ENCODE measurements at regions not wholly inside any gene's neighbourhood (a gene's known extent, or its start where the extent isn't known, plus 50 kb on each side); places are given as distances from the start of the nearest gene placed in this dataset.

DNA sequence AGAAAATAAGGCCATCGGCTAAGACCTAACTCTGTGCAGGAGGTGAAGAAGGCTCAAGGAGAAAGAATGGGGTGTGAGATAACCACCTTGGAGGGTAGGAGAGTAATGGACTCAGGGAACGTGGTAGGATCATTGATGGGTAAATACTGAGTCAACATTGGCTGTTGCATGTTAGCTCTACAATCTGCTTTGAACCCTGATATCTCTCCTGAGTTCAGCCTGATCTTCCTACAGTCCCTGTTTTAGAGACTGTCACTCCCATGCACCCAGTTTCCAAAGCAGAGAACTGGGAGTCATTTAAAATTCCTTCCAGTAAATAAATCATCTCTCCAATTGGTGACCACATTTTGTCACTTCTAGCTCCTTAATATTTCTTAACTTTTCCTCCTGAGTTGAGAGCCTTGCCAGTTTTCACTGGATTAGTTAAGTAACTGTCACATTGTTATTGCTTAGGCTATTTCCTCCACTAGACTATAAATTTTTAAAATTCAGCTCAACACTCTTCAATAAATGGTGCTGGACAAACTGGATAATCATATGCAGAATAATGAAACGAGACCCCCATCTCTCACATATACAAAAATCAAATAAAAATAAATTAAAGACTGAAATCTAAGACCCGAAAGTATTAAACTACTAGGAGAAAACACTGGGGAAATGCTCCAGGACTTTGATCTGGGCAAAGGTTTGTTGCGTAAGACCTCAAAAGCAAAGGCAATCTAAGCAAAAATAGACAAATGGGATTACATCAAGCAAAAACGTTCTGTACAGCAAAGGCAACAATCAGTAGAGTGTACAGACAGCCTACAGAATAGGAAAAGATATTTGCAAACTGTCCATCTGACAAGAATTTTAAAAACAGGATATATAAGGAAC lies 138.9 kb upstream of the TMEM170B start (continued):
- TF ChIP-seq NAIF1 (CRISPR knock-in tag; IDR thresholded peaks at IDR 0.05; ENCODE audit: borderline replicate concordance) (peak; percentile 51; the same call in 1 of the 2 replicates), ZBTB8A (CRISPR knock-in tag; IDR thresholded peaks at IDR 0.05; ENCODE audit: borderline replicate concordance, low read depth) (no peak), ZNF205 (CRISPR knock-in tag; IDR thresholded peaks at IDR 0.05) (peak; percentile 80; the same call in 1 of the 2 replicates), ZNF441 (CRISPR knock-in tag; IDR thresholded peaks at IDR 0.05; ENCODE audit: borderline replicate concordance) (peak; percentile 27; the same call in 1 of the 2 replicates), ZNF678 (CRISPR knock-in tag; IDR thresholded peaks at IDR 0.05) (no peak), ZNF768 (CRISPR knock-in tag; IDR thresholded peaks at IDR 0.05) (no peak), NCOR1 (IDR thresholded peaks at IDR 0.05; ENCODE audit: borderline replicate concordance, low read length) (peak; percentile 100), ZNF7 (CRISPR knock-in tag; IDR thresholded peaks at IDR 0.05) (no peak)
- TF ChIP-seq, protein P1, sequence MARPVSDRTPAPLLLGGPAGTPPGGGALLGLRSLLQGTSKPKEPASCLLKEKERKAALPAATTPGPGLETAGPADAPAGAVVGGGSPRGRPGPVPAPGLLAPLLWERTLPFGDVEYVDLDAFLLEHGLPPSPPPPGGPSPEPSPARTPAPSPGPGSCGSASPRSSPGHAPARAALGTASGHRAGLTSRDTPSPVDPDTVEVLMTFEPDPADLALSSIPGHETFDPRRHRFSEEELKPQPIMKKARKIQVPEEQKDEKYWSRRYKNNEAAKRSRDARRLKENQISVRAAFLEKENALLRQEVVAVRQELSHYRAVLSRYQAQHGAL (CRISPR knock-in tag; IDR thresholded peaks at IDR 0.05; ENCODE audit: not compliant biosample characterization) = peak; percentile 32
- TF ChIP-seq, protein P2, sequence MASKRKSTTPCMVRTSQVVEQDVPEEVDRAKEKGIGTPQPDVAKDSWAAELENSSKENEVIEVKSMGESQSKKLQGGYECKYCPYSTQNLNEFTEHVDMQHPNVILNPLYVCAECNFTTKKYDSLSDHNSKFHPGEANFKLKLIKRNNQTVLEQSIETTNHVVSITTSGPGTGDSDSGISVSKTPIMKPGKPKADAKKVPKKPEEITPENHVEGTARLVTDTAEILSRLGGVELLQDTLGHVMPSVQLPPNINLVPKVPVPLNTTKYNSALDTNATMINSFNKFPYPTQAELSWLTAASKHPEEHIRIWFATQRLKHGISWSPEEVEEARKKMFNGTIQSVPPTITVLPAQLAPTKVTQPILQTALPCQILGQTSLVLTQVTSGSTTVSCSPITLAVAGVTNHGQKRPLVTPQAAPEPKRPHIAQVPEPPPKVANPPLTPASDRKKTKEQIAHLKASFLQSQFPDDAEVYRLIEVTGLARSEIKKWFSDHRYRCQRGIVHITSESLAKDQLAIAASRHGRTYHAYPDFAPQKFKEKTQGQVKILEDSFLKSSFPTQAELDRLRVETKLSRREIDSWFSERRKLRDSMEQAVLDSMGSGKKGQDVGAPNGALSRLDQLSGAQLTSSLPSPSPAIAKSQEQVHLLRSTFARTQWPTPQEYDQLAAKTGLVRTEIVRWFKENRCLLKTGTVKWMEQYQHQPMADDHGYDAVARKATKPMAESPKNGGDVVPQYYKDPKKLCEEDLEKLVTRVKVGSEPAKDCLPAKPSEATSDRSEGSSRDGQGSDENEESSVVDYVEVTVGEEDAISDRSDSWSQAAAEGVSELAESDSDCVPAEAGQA (IDR thresholded peaks at IDR 0.05; ENCODE audit: low read depth) = no peak
- TF ChIP-seq, protein P2 (CRISPR knock-in tag; IDR thresholded peaks at IDR 0.05; ENCODE audit: borderline replicate concordance) = no peak
- TF ChIP-seq, protein P3, sequence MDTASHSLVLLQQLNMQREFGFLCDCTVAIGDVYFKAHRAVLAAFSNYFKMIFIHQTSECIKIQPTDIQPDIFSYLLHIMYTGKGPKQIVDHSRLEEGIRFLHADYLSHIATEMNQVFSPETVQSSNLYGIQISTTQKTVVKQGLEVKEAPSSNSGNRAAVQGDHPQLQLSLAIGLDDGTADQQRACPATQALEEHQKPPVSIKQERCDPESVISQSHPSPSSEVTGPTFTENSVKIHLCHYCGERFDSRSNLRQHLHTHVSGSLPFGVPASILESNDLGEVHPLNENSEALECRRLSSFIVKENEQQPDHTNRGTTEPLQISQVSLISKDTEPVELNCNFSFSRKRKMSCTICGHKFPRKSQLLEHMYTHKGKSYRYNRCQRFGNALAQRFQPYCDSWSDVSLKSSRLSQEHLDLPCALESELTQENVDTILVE (CRISPR knock-in tag; IDR thresholded peaks at IDR 0.05) = peak; percentile 65
- TF ChIP-seq, protein P4, sequence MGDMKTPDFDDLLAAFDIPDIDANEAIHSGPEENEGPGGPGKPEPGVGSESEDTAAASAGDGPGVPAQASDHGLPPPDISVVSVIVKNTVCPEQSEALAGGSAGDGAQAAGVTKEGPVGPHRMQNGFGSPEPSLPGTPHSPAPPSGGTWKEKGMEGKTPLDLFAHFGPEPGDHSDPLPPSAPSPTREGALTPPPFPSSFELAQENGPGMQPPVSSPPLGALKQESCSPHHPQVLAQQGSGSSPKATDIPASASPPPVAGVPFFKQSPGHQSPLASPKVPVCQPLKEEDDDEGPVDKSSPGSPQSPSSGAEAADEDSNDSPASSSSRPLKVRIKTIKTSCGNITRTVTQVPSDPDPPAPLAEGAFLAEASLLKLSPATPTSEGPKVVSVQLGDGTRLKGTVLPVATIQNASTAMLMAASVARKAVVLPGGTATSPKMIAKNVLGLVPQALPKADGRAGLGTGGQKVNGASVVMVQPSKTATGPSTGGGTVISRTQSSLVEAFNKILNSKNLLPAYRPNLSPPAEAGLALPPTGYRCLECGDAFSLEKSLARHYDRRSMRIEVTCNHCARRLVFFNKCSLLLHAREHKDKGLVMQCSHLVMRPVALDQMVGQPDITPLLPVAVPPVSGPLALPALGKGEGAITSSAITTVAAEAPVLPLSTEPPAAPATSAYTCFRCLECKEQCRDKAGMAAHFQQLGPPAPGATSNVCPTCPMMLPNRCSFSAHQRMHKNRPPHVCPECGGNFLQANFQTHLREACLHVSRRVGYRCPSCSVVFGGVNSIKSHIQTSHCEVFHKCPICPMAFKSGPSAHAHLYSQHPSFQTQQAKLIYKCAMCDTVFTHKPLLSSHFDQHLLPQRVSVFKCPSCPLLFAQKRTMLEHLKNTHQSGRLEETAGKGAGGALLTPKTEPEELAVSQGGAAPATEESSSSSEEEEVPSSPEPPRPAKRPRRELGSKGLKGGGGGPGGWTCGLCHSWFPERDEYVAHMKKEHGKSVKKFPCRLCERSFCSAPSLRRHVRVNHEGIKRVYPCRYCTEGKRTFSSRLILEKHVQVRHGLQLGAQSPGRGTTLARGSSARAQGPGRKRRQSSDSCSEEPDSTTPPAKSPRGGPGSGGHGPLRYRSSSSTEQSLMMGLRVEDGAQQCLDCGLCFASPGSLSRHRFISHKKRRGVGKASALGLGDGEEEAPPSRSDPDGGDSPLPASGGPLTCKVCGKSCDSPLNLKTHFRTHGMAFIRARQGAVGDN (CRISPR knock-in tag; IDR thresholded peaks at IDR 0.05) = no peak
- TF ChIP-seq, protein P5, sequence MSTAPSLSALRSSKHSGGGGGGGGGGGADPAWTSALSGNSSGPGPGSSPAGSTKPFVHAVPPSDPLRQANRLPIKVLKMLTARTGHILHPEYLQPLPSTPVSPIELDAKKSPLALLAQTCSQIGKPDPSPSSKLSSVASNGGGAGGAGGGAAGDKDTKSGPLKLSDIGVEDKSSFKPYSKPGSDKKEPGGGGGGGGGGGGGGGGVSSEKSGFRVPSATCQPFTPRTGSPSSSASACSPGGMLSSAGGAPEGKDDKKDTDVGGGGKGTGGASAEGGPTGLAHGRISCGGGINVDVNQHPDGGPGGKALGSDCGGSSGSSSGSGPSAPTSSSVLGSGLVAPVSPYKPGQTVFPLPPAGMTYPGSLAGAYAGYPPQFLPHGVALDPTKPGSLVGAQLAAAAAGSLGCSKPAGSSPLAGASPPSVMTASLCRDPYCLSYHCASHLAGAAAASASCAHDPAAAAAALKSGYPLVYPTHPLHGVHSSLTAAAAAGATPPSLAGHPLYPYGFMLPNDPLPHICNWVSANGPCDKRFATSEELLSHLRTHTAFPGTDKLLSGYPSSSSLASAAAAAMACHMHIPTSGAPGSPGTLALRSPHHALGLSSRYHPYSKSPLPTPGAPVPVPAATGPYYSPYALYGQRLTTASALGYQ (CRISPR knock-in tag; IDR thresholded peaks at IDR 0.05) = peak; percentile 76; the same call in 1 of the 2 replicates

All from HepG2 (cell line).